ENCODE measurements at regions not wholly inside any gene's neighbourhood (a gene's known extent, or its start where the extent isn't known, plus 50 kb on each side); places are given as distances from the start of the nearest gene placed in this dataset.
"Not testable (repeated sequence)": the region's sequence is repeated elsewhere in the genome, so short reads cannot be mapped to it uniquely, and the experiment has no call there.

DNA sequence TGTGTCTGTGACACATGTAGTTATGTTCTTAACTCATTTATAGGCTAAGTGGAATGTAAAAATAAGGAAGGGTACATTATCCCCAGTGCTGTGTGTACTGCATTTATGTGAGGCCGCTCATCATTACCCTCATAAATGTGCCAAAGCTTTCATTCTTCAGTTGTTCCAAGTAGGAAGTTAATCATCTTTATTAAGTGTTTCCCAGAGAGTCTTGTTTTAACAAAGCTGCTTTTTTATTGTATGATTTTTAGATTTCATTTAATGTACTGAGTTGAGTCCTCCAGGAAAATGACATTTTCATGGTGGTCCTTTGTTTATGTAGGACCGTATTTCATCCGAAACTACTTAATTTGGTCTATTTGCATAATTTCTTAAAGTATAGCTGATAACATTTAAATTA lies 379.8 kb downstream of the DLEU7 start:
- Histone ChIP-seq H3K4me3 (no peak overlapping the region), H3K4me1 (no peaks in the 10 kb centered on the region), H3K27ac (no peak overlapping the region), H3K9me3 (no peaks in the 10 kb centered on the region), H3K27me3 (no peaks in the 10 kb centered on the region), H3K36me3 (no peaks in the 10 kb centered on the region)
- no peak for DNase-seq (ENCODE audit: low spot score in 2 of 2)
- TF ChIP-seq, protein P1, sequence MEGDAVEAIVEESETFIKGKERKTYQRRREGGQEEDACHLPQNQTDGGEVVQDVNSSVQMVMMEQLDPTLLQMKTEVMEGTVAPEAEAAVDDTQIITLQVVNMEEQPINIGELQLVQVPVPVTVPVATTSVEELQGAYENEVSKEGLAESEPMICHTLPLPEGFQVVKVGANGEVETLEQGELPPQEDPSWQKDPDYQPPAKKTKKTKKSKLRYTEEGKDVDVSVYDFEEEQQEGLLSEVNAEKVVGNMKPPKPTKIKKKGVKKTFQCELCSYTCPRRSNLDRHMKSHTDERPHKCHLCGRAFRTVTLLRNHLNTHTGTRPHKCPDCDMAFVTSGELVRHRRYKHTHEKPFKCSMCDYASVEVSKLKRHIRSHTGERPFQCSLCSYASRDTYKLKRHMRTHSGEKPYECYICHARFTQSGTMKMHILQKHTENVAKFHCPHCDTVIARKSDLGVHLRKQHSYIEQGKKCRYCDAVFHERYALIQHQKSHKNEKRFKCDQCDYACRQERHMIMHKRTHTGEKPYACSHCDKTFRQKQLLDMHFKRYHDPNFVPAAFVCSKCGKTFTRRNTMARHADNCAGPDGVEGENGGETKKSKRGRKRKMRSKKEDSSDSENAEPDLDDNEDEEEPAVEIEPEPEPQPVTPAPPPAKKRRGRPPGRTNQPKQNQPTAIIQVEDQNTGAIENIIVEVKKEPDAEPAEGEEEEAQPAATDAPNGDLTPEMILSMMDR (IDR thresholded peaks at IDR 0.05), result no peak
- intact Hi-C loops (cut with DNase I), result no loop called here

DNA sequence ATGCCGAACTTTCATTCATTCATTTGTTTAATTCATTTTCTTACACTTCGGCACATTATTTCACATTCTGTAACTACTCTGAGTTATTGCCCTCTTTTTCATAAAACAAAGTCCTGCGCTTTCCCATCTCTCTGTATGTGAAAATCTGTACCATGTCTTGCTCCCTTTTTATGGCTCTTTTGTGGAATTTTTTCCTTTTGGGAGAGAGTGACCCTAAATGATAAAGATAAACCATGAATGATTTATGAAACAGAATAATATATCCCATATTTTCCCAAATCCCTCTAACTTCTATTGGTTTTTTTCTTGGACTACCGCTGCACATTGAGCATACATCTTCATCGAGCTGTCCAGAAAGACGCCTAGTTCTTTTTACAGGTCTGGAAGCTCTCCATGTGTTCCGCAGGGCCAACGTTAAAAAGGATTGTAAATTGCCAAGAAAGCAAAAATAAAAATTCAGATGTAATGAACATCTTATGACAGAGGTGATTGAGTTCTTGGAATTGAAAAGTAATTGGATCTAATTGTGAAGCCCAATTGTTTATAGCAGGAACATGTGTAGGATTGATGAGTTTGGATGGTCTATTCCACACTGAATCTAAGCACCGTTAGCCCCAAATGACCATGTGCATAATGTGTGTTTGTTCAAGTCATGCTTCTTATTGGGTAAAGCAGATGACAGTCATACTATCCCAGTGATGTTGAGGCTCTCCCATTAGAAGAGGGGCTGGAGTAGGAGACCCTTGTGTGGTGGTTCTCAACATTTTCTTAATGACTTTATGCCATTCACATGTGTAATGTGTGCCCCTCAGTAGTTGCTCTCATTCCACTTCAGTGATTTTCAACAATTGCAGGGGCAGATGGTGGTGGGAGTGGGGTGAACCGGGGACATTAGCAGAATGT lies 378.9 kb downstream of the DLEU7 start:
- Histone ChIP-seq H3K9me3 (no peaks in the 10 kb centered on the region), H3K36me3 (no peaks in the 10 kb centered on the region), H3K27ac (no peak overlapping the region), H3K27me3 (no peaks in the 10 kb centered on the region), H3K4me3 (no peak overlapping the region), H3K4me1 (no peaks in the 10 kb centered on the region)
- intact Hi-C loops (cut with DNase I), result no loop called here
- DNase-seq (ENCODE audit: low spot score in 2 of 2), result no peak
- TF ChIP-seq, protein P1 (IDR thresholded peaks at IDR 0.05), result no peak

DNA sequence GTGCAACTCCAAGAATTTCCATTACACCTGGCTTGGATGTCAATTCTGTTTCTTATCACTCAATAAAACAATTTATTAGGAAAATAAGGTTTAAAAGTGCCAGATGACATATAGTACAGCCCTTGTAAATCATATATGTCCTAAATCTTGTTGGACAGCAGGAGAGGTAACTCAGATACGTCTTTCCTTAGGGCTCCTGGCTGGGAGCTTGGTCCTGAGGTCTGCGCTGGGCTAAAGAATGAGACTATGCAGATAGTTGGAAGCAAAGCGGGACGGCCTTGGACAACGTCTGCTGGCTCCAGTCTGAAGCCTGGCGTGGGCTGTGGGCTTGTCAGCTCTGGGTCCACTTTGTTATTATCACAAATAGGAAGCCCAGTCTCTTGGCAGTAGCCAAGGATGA lies 377.0 kb downstream of the DLEU7 start:
- no peak overlapping the region for H3K27ac ChIP-seq
- DNase-seq (ENCODE audit: low spot score in 2 of 2), result no peak
- no peaks in the 10 kb centered on the region for H3K4me1 ChIP-seq
- no peaks in the 10 kb centered on the region for H3K9me3 ChIP-seq
- intact Hi-C loops (cut with DNase I), result no loop called here
- no peak overlapping the region for H3K4me3 ChIP-seq
- TF ChIP-seq, protein P1 (IDR thresholded peaks at IDR 0.05), result no peak
- no peaks in the 10 kb centered on the region for H3K27me3 ChIP-seq
- no peaks in the 10 kb centered on the region for H3K36me3 ChIP-seq

DNA sequence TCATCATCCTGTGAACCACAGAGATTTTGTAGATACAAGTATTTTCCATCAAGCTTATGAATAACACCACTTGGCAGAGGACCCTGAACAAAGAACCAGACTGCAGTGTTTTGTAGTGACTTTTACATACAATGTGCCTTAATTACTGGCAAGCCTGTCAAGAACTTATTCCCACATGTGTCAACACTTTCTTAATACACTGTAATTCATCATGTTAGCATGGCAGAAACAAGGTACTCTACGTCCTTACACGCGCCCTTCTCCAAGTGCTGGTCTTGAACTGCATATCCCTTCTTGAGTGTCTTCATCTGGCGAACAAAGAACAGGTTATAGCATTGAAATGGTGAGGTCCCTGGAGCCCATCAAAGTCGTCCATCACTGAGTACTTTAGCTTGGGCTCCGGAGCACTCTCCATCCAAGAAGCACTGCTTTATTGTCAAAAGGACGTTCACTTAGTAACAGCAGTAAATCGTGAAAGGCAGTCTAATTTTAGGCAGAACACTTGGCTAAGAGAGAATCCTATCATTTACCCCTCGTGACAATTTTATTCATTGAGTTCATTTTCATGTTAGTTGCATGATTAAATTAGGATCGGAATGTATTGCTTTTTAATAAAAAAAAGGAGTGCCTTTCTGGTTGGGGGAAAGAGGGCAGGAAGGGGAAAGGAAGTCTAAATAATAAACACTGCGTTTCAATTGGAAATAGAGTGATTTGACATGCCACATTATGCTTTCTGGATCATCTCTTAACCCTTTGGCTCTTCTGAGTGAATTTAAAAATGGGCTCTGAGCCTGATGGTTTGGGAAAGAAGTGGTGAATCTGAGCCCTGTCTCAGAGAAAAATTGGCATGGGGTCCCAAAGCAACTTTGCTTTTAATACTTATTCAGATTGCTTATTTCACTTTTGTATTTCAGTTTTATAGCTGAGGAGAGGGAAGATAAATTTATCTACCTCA lies 376.1 kb downstream of the DLEU7 start:
- Histone ChIP-seq H3K27me3 (no peaks in the 10 kb centered on the region), H3K9me3 (no peaks in the 10 kb centered on the region), H3K27ac (no peak overlapping the region), H3K4me3 (no peak overlapping the region), H3K4me1 (no peaks in the 10 kb centered on the region), H3K36me3 (no peaks in the 10 kb centered on the region)
- no peak for DNase-seq (ENCODE audit: low spot score in 2 of 2)
- intact Hi-C loops (cut with DNase I), result no loop called here
- TF ChIP-seq, protein P1 (IDR thresholded peaks at IDR 0.05), result no peak

DNA sequence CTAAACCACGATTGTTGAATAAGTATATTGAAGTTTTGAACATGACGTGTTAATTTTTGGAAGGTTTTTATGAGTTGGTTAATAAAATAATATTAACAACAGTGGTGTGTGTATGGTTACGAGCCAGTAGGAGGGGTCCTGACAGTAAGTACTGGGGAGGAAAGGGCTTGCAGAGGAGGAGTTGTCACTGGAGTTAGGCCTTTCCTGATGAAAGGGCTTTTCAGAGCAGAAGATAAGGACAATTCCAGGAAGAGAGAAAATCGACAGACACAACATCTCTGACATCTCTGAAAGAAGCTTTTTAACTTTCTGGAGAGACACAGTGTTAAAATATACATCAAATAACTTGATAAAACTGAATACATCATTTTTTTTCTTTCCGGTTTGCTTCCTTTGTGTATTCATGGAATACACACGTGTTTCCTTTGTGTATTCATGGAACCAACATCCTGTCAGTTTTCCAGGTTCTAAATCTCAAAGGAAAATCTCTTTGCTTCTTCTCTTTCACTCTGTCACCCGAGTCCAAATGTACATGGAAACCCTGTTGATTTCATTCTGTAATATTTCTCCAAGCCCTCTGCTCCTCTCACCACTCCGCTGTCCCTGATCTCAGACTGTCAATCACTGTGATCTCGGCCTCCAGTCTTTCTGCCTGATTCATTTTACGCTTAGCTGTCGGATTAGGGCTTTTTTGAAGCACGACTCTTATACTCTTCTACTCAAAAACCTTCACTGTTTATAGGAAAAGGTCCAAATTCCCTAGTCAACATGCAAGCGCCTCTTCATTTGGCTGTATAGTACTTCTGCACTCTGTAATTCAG lies 374.4 kb downstream of the DLEU7 start:
- TF ChIP-seq, protein P1 (IDR thresholded peaks at IDR 0.05), result no peak
- H3K4me3 ChIP-seq, result no peak overlapping the region
- H3K36me3 ChIP-seq, result no peaks in the 10 kb centered on the region
- H3K27ac ChIP-seq, result no peak overlapping the region
- H3K27me3 ChIP-seq, result no peaks in the 10 kb centered on the region
- H3K4me1 ChIP-seq, result no peaks in the 10 kb centered on the region
- no peak for DNase-seq (ENCODE audit: low spot score in 2 of 2)
- no peaks in the 10 kb centered on the region for H3K9me3 ChIP-seq
- intact Hi-C loops (cut with DNase I), result no loop called here

DNA sequence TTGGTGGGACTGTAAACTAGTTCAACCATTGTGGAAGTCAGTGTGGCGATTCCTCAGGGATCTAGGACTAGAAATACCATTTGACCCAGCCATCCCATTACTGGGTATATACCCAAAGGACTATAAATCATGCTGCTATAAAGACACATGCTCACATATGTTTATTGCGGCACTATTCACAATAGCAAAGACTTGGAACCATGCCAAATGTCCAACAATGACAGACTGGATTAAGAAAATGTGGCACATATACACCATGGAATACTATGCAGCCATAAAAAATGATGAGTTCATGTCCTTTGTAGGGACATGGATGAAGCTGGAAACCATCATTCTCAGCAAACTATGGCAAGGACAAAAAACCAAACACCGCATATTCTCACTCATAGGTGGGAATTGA lies 370.4 kb downstream of the DLEU7 start:
- H3K36me3 ChIP-seq; H3K4me1 ChIP-seq; intact Hi-C loops (cut with DNase I); H3K9me3 ChIP-seq; DNase-seq (ENCODE audit: low spot score in 2 of 2); H3K4me3 ChIP-seq; H3K27ac ChIP-seq; H3K27me3 ChIP-seq: not testable (repeated sequence)
